SK-N-SH treated with all-trans-retinoic acid at 6 μM for 48 hours (cell line): ENCODE measurements at regions not wholly inside any gene's neighbourhood (a gene's known extent, or its start where the extent isn't known, plus 50 kb on each side); places are given as distances from the start of the nearest gene placed in this dataset.
"Not testable (repeated sequence)": the region's sequence is repeated elsewhere in the genome, so short reads cannot be mapped to it uniquely, and the experiment has no call there.

Experiments
- ATAC-seq: fragments of 200-7000 bp; cut with Tn5 transposase; 3 replicates; pipeline ENCODE4 v1.9.1; 2020; ENCODE audit warnings: mild to moderate bottlenecking, moderate library complexity

- ATAC-seq, result not testable (repeated sequence)
Measured at GRCh38 chr16:33583702-33584101, 124.3 kb downstream of the TP53TG3F start.

GRCh38 chr16:33588589-33588988 lies 129.2 kb downstream of the TP53TG3F start:
- ATAC-seq, result not testable (repeated sequence)

- ATAC-seq, result not testable (repeated sequence)
Measured at GRCh38 chr16:33593344-33593743, 133.9 kb downstream of the TP53TG3F start.

GRCh38 chr16:33595074-33595473 lies 135.7 kb downstream of the TP53TG3F start:
- ATAC-seq, result not testable (repeated sequence)

- ATAC-seq, result not testable (repeated sequence)
Measured at GRCh38 chr16:33601029-33601428, 141.6 kb downstream of the TP53TG3F start.

- ATAC-seq, result not testable (repeated sequence)
Measured at GRCh38 chr16:33623535-33624077, 164.2 kb downstream of the TP53TG3F start.

GRCh38 chr16:33628895-33629294 lies 169.5 kb downstream of the TP53TG3F start:
- not testable (repeated sequence) for ATAC-seq

- ATAC-seq, result not testable (repeated sequence)
Measured at GRCh38 chr16:33631713-33632112, 172.3 kb downstream of the TP53TG3F start.

- ATAC-seq, result not testable (repeated sequence)
Measured at GRCh38 chr16:33634057-33634456, 174.6 kb downstream of the TP53TG3F start.

- ATAC-seq, result not testable (repeated sequence)
Measured at GRCh38 chr16:33636760-33637159, 177.3 kb downstream of the TP53TG3F start.

- ATAC-seq, result not testable (repeated sequence)
Measured at GRCh38 chr16:33643270-33643669, 183.9 kb downstream of the TP53TG3F start.

GRCh38 chr16:33643698-33644381 lies 184.4 kb downstream of the TP53TG3F start:
- ATAC-seq, result not testable (repeated sequence)

- ATAC-seq, result not testable (repeated sequence)
Measured at GRCh38 chr16:33646386-33646785, 187.0 kb downstream of the TP53TG3F start.

GRCh38 chr16:33655756-33656155 lies 196.3 kb downstream of the TP53TG3F start:
- not testable (repeated sequence) for ATAC-seq

GRCh38 chr16:33656394-33656793 lies 197.0 kb downstream of the TP53TG3F start:
- peak; percentile 100 for ATAC-seq

GRCh38 chr16:33657717-33658116 lies 198.3 kb downstream of the TP53TG3F start:
- not testable (repeated sequence) for ATAC-seq

GRCh38 chr16:33680791-33681190 lies 221.4 kb downstream of the TP53TG3F start:
- ATAC-seq, result not testable (repeated sequence)

- ATAC-seq, result not testable (repeated sequence)
Measured at GRCh38 chr16:33700320-33700719, 240.9 kb downstream of the TP53TG3F start.

GRCh38 chr16:33706845-33707590 lies 247.6 kb downstream of the TP53TG3F start:
- peak; percentile 100 for ATAC-seq

- not testable (repeated sequence) for ATAC-seq
Measured at GRCh38 chr16:33707591-33707934, 248.2 kb downstream of the TP53TG3F start.

GRCh38 chr16:33709856-33710695 lies 250.7 kb downstream of the TP53TG3F start:
- ATAC-seq, result not testable (repeated sequence)

- not testable (repeated sequence) for ATAC-seq
Measured at GRCh38 chr16:33710696-33711087, 251.3 kb downstream of the TP53TG3F start.

GRCh38 chr16:33711616-33712015 lies 252.2 kb downstream of the TP53TG3F start:
- not testable (repeated sequence) for ATAC-seq
